Vagina (tissue), 2 donors: ENCODE measurements at regions not wholly inside any gene's neighbourhood (a gene's known extent, or its start where the extent isn't known, plus 50 kb on each side); places are given as distances from the start of the nearest gene placed in this dataset.

Experiments used
- DNase-seq, 2 donors: peaks; one replicate each; pipeline ENCODE4 v3.0.0-alpha.2; 2017; ENCODE audit errors: extremely low spot score in 2 of 2
- H3K27ac ChIP-seq: fragments of 200-600 bp; sonication (generic); one replicate; pipeline ENCODE4 v1.5.1; 2019
- H3K27me3 ChIP-seq: fragments of 200-600 bp; sonication (generic); one replicate; pipeline ENCODE4 v1.5.1; 2019
- H3K36me3 ChIP-seq, 2 donors: fragments of 200-600 bp; sonication (generic); one replicate each; pipeline ENCODE4 v1.5.1; 2017 to 2019
- H3K4me1 ChIP-seq: fragments of 200-600 bp; sonication (generic); one replicate; pipeline ENCODE4 v1.5.1; 2019
- H3K4me3 ChIP-seq, 2 donors: fragments of 200-600 bp; sonication (generic); 1 replicate in 1 of 2; 2 replicates in 1 of 2; pipeline ENCODE4 v1.5.1; 2016 to 2019
- H3K9me3 ChIP-seq: fragments of 200-600 bp; sonication (generic); one replicate; pipeline ENCODE4 v1.5.1; 2019
- POLR2A ChIP-seq, 2 donors: fragments of 450-650 bp; IDR thresholded peaks; one replicate each; pipeline ENCODE4 v1.6.1; 2017; ENCODE audit warnings: antibody characterized with exemption in 2 of 2, mild to moderate bottlenecking in 2 of 2, moderate library complexity in 2 of 2
- POLR2AphosphoS5 ChIP-seq, 2 donors: sonication (generic); formaldehyde crosslinking; IDR thresholded peaks; one replicate each; pipeline ENCODE4 v1.9.0; 2017; ENCODE audit warnings: antibody characterized with exemption in 2 of 2, mild to moderate bottlenecking in 2 of 2, low read depth in 1 of 2; ENCODE audit not compliant: insufficient read depth in 1 of 2
- intact Hi-C: fragments of 100-400 bp; cut with DNase I; formaldehyde crosslinking; loops from one replicate; pipeline ENCODE4 v1.15.1; 2023
- TF ChIP-seq, protein P1 (sequence below), 3 experiments: fragments of 450-650 bp in 2 of 3; fragments of 200-600 bp in 1 of 3; sonication (generic) in 1 of 3; IDR thresholded peaks; one replicate each; pipeline ENCODE4 v1.5.1; 2017 to 2019; ENCODE audit warnings: antibody characterized with exemption in 3 of 3, mild to moderate bottlenecking in 2 of 3, moderate library complexity in 2 of 3

GRCh38 chr2:192277494-192278109 lies 82.9 kb upstream of the TMEFF2 start:
- no peaks in the 10 kb centered on the region for H3K36me3 ChIP-seq
- no peak overlapping the region for H3K27ac ChIP-seq
- no peaks in the 10 kb centered on the region for H3K4me1 ChIP-seq
- TF ChIP-seq, protein P1, sequence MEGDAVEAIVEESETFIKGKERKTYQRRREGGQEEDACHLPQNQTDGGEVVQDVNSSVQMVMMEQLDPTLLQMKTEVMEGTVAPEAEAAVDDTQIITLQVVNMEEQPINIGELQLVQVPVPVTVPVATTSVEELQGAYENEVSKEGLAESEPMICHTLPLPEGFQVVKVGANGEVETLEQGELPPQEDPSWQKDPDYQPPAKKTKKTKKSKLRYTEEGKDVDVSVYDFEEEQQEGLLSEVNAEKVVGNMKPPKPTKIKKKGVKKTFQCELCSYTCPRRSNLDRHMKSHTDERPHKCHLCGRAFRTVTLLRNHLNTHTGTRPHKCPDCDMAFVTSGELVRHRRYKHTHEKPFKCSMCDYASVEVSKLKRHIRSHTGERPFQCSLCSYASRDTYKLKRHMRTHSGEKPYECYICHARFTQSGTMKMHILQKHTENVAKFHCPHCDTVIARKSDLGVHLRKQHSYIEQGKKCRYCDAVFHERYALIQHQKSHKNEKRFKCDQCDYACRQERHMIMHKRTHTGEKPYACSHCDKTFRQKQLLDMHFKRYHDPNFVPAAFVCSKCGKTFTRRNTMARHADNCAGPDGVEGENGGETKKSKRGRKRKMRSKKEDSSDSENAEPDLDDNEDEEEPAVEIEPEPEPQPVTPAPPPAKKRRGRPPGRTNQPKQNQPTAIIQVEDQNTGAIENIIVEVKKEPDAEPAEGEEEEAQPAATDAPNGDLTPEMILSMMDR (IDR thresholded peaks at IDR 0.05): no peak
- no peak for TF ChIP-seq POLR2A (IDR thresholded peaks at IDR 0.05)
- no peak for TF ChIP-seq POLR2AphosphoS5 (IDR thresholded peaks at IDR 0.05; ENCODE audit: insufficient read depth in 1 of 2, low read depth in 1 of 2)
- no peak overlapping the region for H3K4me3 ChIP-seq
- no peaks in the 10 kb centered on the region for H3K27me3 ChIP-seq
- DNase-seq: no peak
- intact Hi-C loops: no loop called here
- H3K9me3 ChIP-seq: no peaks in the 10 kb centered on the region

GRCh38 chr2:192275632-192276031 lies 80.9 kb upstream of the TMEFF2 start:
- intact Hi-C loops: no loop called here
- no peaks in the 10 kb centered on the region for H3K36me3 ChIP-seq
- no peaks in the 10 kb centered on the region for H3K4me1 ChIP-seq
- H3K27ac ChIP-seq: no peak overlapping the region
- no peaks in the 10 kb centered on the region for H3K9me3 ChIP-seq
- TF ChIP-seq POLR2A (IDR thresholded peaks at IDR 0.05) (no peak), POLR2AphosphoS5 (IDR thresholded peaks at IDR 0.05; ENCODE audit: insufficient read depth in 1 of 2, low read depth in 1 of 2) (no peak)
- TF ChIP-seq, protein P1 (IDR thresholded peaks at IDR 0.05): no peak
- no peak overlapping the region for H3K4me3 ChIP-seq
- H3K27me3 ChIP-seq: no peaks in the 10 kb centered on the region
- DNase-seq: no peak

- TF ChIP-seq, protein P1 (IDR thresholded peaks at IDR 0.05): no peak
- no peak for TF ChIP-seq POLR2A (IDR thresholded peaks at IDR 0.05)
- no peak for TF ChIP-seq POLR2AphosphoS5 (IDR thresholded peaks at IDR 0.05; ENCODE audit: insufficient read depth in 1 of 2, low read depth in 1 of 2)
- no peaks in the 10 kb centered on the region for H3K27me3 ChIP-seq
- H3K27ac ChIP-seq: no peak overlapping the region
- no peaks in the 10 kb centered on the region for H3K9me3 ChIP-seq
- DNase-seq: no peak
- H3K4me3 ChIP-seq: no peak overlapping the region
- no peaks in the 10 kb centered on the region for H3K36me3 ChIP-seq
- no peaks in the 10 kb centered on the region for H3K4me1 ChIP-seq
- intact Hi-C loops: no loop called here
Measured at GRCh38 chr2:192267484-192267883, 72.8 kb upstream of the TMEFF2 start.

DNA sequence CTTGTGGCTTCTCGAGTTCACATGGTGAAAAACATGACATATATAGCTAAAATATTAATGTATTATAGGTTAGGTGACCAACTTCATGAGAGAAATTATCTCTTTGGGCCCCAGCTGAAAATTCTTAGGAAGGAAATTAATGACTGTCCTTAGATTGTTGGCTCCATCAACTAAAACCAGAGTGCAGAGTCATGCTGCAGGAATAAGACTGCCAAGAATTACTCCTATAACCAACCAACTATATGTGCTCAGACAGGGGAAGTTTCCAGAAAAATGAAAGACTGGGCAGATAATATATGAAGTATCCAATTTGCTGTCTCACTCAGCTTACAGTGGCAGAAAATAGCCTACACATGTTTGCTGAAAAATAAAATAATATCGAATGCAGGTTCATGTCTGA lies 71.0 kb upstream of the TMEFF2 start:
- Histone ChIP-seq H3K27me3 (no peaks in the 10 kb centered on the region), H3K36me3 (no peaks in the 10 kb centered on the region), H3K4me3 (no peak overlapping the region), H3K27ac (no peak overlapping the region), H3K4me1 (no peaks in the 10 kb centered on the region), H3K9me3 (no peaks in the 10 kb centered on the region)
- TF ChIP-seq, protein P1 (IDR thresholded peaks at IDR 0.05): no peak
- TF ChIP-seq POLR2A (IDR thresholded peaks at IDR 0.05): no peak
- TF ChIP-seq POLR2AphosphoS5 (IDR thresholded peaks at IDR 0.05; ENCODE audit: insufficient read depth in 1 of 2, low read depth in 1 of 2): no peak
- intact Hi-C loops: no loop called here
- no peak for DNase-seq

- intact Hi-C loops: no loop called here
Measured at GRCh38 chr2:192254444-192254843, 59.7 kb upstream of the TMEFF2 start.

More at GRCh38 chr2:192254444-192254843, 59.7 kb upstream of the TMEFF2 start:
- Histone ChIP-seq H3K27ac (no peak overlapping the region), H3K36me3 (no peaks in the 10 kb centered on the region), H3K4me1 (no peaks in the 10 kb centered on the region), H3K4me3 (no peak overlapping the region), H3K9me3 (no peaks in the 10 kb centered on the region), H3K27me3 (no peaks in the 10 kb centered on the region)
- TF ChIP-seq POLR2AphosphoS5 (IDR thresholded peaks at IDR 0.05; ENCODE audit: insufficient read depth in 1 of 2, low read depth in 1 of 2): no peak
- TF ChIP-seq, protein P1 (IDR thresholded peaks at IDR 0.05): no peak
- TF ChIP-seq POLR2A (IDR thresholded peaks at IDR 0.05): no peak
- DNase-seq: no peak
